ENCODE measurements at regions not wholly inside any gene's neighbourhood (a gene's known extent, or its start where the extent isn't known, plus 50 kb on each side); places are given as distances from the start of the nearest gene placed in this dataset.

DNA sequence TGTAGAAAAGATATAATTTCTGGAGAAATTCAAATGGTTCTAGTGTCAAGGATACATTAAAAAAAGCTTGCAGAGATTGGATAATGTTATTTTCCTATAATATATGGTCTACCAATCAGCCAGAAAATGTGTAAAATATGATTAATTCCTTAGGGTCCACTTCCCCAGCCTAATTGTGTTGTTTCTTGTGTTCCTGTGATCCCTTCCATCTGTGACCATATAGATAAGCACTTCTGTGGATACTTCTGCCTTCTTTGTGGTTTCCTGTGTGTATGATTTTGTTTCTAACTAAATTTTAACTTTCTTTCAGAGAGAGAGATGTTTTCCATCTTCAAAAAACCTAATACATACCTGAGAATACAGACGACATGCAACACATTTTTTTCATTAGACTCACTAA, 367.1 kb upstream of the PIK3C3 start:
- Histone ChIP-seq H3K36me3 (no peaks in the 10 kb centered on the region), H3K4me3 (no peak overlapping the region), H3K27me3 (no peaks in the 10 kb centered on the region), H3K27ac (no peak overlapping the region), H3K4me1 (no peaks in the 10 kb centered on the region), H3K9me3 (no peaks in the 10 kb centered on the region)
- TF ChIP-seq, protein P1, sequence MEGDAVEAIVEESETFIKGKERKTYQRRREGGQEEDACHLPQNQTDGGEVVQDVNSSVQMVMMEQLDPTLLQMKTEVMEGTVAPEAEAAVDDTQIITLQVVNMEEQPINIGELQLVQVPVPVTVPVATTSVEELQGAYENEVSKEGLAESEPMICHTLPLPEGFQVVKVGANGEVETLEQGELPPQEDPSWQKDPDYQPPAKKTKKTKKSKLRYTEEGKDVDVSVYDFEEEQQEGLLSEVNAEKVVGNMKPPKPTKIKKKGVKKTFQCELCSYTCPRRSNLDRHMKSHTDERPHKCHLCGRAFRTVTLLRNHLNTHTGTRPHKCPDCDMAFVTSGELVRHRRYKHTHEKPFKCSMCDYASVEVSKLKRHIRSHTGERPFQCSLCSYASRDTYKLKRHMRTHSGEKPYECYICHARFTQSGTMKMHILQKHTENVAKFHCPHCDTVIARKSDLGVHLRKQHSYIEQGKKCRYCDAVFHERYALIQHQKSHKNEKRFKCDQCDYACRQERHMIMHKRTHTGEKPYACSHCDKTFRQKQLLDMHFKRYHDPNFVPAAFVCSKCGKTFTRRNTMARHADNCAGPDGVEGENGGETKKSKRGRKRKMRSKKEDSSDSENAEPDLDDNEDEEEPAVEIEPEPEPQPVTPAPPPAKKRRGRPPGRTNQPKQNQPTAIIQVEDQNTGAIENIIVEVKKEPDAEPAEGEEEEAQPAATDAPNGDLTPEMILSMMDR (IDR thresholded peaks at IDR 0.05): no peak
- TF ChIP-seq POLR2A (IDR thresholded peaks at IDR 0.05): no peak
- no peak for TF ChIP-seq POLR2AphosphoS5 (IDR thresholded peaks at IDR 0.05)
- DNase-seq (ENCODE audit: low spot score in 2 of 2): no peak
- intact Hi-C loops (cut with DNase I; ENCODE audit: low total_unique reads): loop anchor here (1.0 kb wide), 1 partner anchor 8 kb away; no protein-coding TSS in a partner anchor

DNA sequence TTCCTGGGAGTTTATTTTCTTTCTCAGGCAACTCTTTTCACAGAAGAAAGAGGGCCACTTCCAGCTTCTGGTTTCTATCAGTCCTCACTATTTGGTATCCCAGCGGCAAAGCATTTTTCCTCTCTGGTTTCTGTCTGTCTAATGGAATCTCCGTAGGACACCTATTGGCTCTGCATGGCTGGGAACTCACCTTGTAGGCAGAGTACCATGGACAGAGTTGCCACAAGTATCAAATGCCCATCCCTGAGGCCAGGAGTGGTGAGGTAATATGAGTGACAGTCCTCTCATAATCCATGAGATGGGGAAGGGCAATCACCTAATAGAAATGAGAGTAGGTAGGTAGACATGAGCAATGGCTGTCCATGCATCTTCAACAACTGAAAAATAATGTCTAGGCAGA, 369.5 kb upstream of the PIK3C3 start:
- TF ChIP-seq POLR2A (IDR thresholded peaks at IDR 0.05) (no peak), POLR2AphosphoS5 (IDR thresholded peaks at IDR 0.05) (no peak)
- TF ChIP-seq, protein P1 (IDR thresholded peaks at IDR 0.05): no peak
- Histone ChIP-seq H3K36me3 (no peaks in the 10 kb centered on the region), H3K4me1 (no peaks in the 10 kb centered on the region), H3K27me3 (no peaks in the 10 kb centered on the region), H3K27ac (no peak overlapping the region), H3K4me3 (no peak overlapping the region), H3K9me3 (no peaks in the 10 kb centered on the region)
- DNase-seq (ENCODE audit: low spot score in 2 of 2): no peak
- intact Hi-C loops (cut with DNase I; ENCODE audit: low total_unique reads): no loop called here

DNA sequence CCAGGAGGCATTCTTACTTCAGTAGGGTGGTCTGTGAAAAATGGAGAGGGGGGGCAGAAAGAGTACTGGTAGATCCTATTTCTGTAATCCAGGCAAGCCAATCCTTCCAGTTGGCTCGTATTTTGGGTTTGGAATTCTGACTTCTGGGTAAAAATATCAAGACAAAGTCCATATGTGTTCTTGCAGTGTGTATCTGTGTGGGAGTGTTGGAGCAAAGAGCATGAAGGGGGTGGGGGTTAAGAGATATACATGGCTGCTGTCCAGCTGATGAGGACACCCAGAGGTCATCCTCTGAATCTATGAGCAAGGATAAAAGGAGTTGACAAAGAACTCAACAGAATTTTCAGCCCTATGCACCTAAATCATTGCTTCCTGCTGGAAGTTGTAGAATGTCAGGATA, 375.8 kb upstream of the PIK3C3 start:
- no peaks in the 10 kb centered on the region for H3K27me3 ChIP-seq
- no peaks in the 10 kb centered on the region for H3K36me3 ChIP-seq
- DNase-seq (ENCODE audit: low spot score in 2 of 2): no peak
- no peaks in the 10 kb centered on the region for H3K9me3 ChIP-seq
- H3K27ac ChIP-seq: no peak overlapping the region
- no peaks in the 10 kb centered on the region for H3K4me1 ChIP-seq
- TF ChIP-seq POLR2AphosphoS5 (IDR thresholded peaks at IDR 0.05) (no peak), POLR2A (IDR thresholded peaks at IDR 0.05) (no peak)
- TF ChIP-seq, protein P1 (IDR thresholded peaks at IDR 0.05): no peak
- intact Hi-C loops (cut with DNase I; ENCODE audit: low total_unique reads): no loop called here
- H3K4me3 ChIP-seq: no peak overlapping the region

DNA sequence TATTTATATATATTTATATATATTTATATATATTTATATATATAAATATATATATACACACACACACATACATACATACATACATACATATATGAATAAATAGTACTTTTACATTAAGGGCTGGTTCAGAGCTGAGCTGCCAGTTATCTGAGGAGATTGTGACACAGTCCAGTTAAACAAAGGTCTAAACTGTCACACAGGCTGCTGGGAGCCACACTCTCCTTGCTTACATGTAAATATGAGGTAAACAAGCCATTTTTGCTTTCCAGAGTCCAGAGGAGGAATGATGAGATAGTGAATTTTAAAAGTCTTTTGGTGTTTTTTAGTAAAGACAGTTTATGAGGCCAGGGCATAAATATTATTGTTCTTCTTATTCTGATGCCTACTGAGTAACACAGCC, 377.5 kb upstream of the PIK3C3 start:
- Histone ChIP-seq H3K9me3 (no peaks in the 10 kb centered on the region), H3K36me3 (no peaks in the 10 kb centered on the region), H3K4me1 (no peaks in the 10 kb centered on the region), H3K27ac (no peak overlapping the region), H3K27me3 (no peaks in the 10 kb centered on the region), H3K4me3 (no peak overlapping the region)
- no peak for DNase-seq (ENCODE audit: low spot score in 2 of 2)
- intact Hi-C loops (cut with DNase I; ENCODE audit: low total_unique reads): no loop called here
- TF ChIP-seq POLR2A (IDR thresholded peaks at IDR 0.05) (no peak), POLR2AphosphoS5 (IDR thresholded peaks at IDR 0.05) (no peak)
- TF ChIP-seq, protein P1 (IDR thresholded peaks at IDR 0.05): no peak

DNA sequence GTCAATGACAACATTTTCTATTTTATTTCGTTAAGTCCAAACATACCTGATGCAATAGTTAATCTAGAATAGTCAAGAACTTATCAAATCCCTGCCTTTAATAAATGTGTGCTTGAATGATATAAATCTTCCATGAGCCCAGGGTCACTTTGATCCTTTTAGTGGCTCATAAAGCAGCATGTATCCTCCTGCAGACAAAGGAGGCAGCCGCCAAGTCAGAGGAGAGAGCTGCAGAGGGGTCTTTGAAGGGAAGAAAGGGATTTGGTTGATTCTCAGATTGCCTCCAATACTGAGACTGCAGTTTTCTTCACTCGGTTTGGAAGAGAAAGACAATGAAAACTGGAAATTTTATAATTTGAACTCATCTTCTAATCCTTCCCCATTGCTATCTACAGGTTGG, 378.4 kb upstream of the PIK3C3 start:
- Histone ChIP-seq H3K4me3 (no peak overlapping the region), H3K9me3 (no peaks in the 10 kb centered on the region)
- intact Hi-C loops (cut with DNase I; ENCODE audit: low total_unique reads): no loop called here

More for the DNA sequence above, 378.4 kb upstream of the PIK3C3 start:
- Histone ChIP-seq H3K27me3 (no peaks in the 10 kb centered on the region), H3K36me3 (no peaks in the 10 kb centered on the region), H3K27ac (no peak overlapping the region), H3K4me1 (no peaks in the 10 kb centered on the region)
- DNase-seq (ENCODE audit: low spot score in 2 of 2): no peak
- TF ChIP-seq POLR2AphosphoS5 (IDR thresholded peaks at IDR 0.05) (no peak), POLR2A (IDR thresholded peaks at IDR 0.05) (no peak)
- TF ChIP-seq, protein P1 (IDR thresholded peaks at IDR 0.05): no peak
